ENCODE measurements at regions not wholly inside any gene's neighbourhood (a gene's known extent, or its start where the extent isn't known, plus 50 kb on each side); places are given as distances from the start of the nearest gene placed in this dataset.

GRCh38 chr2:21620771-21621170 is 497.0 kb downstream of the TDRD15 start:
- DNase-seq (ENCODE audit: low read depth) = no peak

DNA sequence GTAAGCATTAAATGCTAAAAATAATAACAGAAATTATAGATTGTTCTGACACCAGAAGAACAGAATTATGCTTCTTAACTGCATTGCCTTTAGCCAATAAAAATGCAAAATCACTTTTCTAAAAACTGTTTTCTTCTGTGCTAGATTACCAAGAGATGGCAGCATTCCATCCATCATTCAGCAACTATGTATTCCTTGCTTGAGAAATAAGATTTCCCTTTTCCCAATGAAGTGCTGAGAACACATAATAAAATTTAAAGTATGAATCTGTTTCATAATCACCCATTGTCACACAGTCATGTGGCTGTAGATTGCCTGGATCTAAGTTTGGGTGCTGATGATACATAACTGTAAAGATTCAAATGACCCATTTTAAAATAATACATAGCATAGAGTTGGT is 504.2 kb downstream of the TDRD15 start:
- DNase-seq (ENCODE audit: low read depth) = no peak

DNA sequence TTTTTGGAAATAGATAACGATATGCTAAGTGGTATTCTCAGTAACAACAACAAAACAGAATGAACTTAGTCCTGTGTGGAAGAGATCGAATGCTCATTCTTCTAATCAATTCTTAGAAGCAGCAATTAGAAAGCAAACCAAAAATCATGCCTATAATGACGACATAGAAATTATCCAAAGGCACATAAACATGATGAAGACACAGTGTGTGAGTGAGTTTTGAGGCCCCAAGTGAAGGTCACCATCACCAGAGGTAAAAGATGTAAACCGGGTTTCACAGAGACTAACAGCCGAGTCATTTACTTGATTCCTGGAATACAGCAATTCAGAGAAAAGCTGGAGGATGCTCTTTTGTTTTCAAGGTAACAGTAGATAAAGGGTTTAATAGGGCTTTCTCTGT is 509.2 kb downstream of the TDRD15 start:
- no peak for DNase-seq (ENCODE audit: low read depth)

- DNase-seq (ENCODE audit: low read depth) = no peak
These were observed 509.7 kb downstream of the TDRD15 start for GRCh38 chr2:21633466-21633865.

GRCh38 chr2:21633911-21634310 is 510.1 kb downstream of the TDRD15 start:
- no peak for DNase-seq (ENCODE audit: low read depth)

- DNase-seq (ENCODE audit: low read depth) = no peak
These were observed 516.3 kb downstream of the TDRD15 start for GRCh38 chr2:21640046-21640445.

DNA sequence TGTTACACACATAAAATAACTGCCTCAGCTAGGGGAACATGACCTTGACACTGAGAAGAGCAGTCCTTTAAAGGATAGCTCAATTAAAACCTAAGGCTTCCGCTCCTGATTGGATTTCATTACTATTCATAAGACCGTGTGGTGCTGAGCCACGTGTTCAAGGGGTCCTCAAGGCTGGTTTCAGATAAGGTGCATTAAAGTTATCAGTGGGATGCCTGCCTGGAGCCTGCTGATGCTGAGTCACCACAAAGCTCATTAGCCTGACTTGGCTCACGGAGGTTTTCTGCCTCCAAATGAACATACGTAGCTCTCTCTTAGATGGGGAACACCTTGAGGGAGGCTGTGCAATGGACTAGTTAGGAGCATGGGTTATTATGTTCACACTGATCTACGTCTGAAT is 518.9 kb downstream of the TDRD15 start:
- no peak for DNase-seq (ENCODE audit: low read depth)

- no peak for DNase-seq (ENCODE audit: low read depth)
These were observed 519.4 kb downstream of the TDRD15 start for GRCh38 chr2:21643180-21643579.

- DNase-seq (ENCODE audit: low read depth) = no peak
These were observed 520.5 kb downstream of the TDRD15 start for GRCh38 chr2:21644266-21644665.

- no peak for DNase-seq (ENCODE audit: low read depth)
These were observed 522.6 kb downstream of the TDRD15 start for GRCh38 chr2:21646345-21646744.

GRCh38 chr2:21650569-21650968 is 526.8 kb downstream of the TDRD15 start:
- DNase-seq (ENCODE audit: low read depth) = no peak

DNA sequence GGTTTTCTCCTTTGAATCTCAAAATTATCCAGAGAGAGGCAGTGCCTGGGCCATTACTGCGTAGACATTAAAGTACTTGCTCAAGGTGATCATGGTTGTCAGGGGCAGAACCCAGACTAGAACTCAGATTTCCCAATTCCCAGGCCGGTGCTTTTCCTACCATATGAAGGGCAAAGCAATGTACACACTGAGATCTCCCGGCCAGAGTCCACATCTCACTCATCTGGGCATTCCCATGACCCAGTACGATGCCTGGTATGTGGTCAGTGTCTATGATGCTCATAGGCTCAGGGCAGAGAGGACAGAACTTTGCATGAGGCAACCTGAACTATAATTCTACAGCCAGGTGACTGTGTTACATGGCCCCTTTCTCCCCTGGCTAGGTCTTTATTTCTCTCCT is 531.4 kb downstream of the TDRD15 start:
- DNase-seq (ENCODE audit: low read depth) = no peak

DNA sequence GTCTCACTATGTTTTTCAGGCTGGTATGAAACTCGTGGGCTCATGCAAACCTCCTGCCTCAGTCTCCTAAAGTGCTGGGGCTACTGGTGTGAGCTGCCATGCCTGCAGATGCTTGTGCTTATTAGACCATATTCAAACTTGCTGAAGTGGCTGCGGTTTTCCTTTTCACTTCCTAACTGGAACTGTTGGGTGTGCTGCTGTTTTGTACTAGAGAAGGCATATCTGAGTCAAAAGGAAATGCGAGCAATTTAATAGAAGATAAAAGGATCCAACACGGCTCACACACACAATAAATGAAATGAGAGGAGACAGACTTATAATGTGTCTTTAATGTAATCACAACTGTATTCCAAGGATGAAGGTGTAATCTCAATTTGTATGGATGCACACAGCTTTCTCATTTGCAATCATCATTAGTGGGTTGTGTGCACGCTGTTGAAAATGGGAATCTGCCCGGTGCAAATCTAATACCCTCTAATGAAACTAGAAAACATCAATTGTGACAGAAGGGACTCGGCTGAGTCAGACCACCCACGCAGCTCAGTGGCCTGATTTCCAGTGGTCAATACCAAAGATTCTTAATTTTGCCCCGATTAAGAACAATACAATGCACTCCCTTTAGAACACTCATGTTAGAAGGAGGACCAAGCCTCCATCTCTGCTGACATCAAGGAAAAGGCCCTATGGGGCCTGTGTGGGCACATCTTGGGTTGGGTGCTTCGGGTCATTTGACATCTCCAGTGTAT is 532.7 kb downstream of the TDRD15 start:
- DNase-seq (ENCODE audit: low read depth) = no peak

- DNase-seq (ENCODE audit: low read depth) = no peak
These were observed 533.7 kb downstream of the TDRD15 start for GRCh38 chr2:21657445-21657844.

DNA sequence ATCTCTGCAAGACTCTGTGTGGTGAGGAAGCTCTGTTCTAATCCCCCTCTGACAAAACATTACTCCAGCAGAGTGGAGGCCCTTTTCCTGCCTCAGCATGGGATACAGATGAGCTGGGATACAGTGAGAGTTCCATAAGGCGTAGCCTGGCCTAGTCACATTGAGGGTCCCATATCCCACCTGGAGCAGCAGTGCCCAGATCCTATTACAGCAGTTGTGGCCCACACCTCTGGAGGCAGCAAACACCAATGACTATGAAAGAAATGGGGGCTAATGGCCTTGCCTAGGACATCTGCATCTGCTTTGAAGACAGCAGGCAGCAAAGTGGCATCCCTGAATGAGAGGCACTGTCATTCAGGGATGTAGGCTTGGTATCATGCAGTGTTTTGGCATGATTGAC is 534.5 kb downstream of the TDRD15 start:
- DNase-seq (ENCODE audit: low read depth) = no peak

DNA sequence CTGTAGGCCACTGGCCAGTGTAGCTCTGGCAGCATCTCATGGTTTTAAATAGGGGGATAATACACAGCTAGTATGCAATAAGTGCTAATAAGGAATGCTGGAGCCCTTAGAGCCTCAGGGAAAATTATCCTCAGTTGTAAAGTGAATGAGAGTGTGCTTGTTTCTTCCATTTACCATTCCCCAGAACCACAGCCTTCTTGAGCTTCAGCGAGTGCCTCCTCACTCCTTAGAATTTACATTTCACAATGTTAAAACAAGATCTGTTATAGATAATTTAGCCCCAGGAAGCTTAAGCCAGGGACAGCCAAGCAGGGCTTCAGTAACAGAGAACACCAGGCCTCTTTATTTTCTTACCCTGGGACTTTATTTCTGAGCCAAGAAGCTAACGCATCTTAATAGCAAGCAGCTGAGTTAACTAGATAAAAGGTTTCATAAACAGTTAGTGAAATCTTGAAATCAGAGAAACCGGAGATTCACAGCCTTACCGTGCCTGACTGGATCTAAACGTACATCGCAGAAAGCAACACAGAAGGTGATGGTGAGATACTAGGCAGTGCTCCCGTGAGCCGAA is 535.2 kb downstream of the TDRD15 start:
- no peak for DNase-seq (ENCODE audit: low read depth)

GRCh38 chr2:21664083-21664482 is 540.3 kb downstream of the TDRD15 start:
- DNase-seq (ENCODE audit: low read depth) = no peak

DNA sequence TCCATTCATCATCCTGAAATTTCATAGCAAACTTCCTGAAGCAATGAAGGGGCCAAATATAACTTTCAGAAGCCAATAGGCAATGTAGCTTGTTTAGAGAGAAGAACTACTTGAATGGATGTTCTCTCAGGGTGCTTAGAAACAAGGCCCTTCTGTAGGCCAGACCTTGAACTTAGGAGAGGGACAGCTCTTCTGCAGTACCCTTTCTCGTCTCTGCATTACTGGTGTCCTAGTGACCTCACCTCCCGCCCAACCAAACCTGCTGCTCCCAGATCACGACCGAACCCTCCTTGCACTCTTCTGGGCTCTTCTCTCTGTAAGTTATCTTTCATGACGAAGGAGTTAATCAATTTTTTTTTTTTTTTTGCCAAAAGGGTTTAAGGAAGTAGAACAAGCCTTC is 543.9 kb downstream of the TDRD15 start:
- no peak for DNase-seq (ENCODE audit: low read depth)

- no peak for DNase-seq (ENCODE audit: low read depth)
These were observed 544.4 kb downstream of the TDRD15 start for GRCh38 chr2:21668078-21668710.

- no peak for DNase-seq (ENCODE audit: low read depth)
These were observed 552.3 kb downstream of the TDRD15 start for GRCh38 chr2:21676041-21676440.

- DNase-seq (ENCODE audit: low read depth) = no peak
These were observed 552.9 kb downstream of the TDRD15 start for GRCh38 chr2:21676676-21677075.

DNA sequence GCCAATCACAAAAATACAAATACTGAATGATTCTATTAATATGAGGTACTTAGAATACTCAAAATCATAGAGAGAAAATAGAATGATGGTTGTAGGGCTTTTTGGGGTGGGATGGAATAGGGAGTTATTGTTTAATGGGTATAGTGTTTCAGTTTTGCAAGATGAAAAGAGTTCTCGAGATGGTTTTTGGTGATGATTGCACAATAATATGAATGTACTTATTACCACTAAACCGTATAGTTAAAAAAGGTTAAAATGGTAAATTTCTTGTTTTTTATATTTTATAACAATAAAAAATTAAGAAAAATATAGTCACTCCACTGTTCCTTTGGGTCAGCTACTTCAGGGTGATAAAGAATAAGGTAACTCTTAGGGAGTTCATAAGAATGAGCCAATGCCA is 560.1 kb downstream of the TDRD15 start:
- no peak for DNase-seq (ENCODE audit: low read depth)

DNA sequence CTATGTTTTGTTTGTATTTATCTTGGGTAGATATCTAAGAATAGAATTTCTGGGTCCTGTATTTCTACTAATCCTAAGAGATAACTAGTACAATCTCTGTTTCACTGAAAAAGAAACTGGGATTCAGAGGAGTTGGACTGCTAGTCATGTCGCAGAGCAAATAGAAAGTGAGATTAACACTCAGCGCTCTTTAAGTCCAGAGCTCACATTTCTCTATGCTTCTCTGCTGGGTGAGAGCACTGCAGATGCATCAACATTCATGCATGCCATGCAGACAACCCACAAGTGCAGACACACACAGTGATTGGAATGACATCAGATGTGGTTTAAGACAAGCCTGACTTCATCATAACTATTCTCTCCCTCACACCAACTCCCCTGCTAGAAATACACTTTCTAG is 563.8 kb downstream of the TDRD15 start:
- DNase-seq (ENCODE audit: low read depth) = no peak
